ENCODE measurements at regions not wholly inside any gene's neighbourhood (a gene's known extent, or its start where the extent isn't known, plus 50 kb on each side); places are given as distances from the start of the nearest gene placed in this dataset.
A peak's percentile ranks its signal among the peaks of the same experiment; 100 is the strongest.

- no peak overlapping the region for H3K27ac Mint-ChIP-seq
- H3K27me3 Mint-ChIP-seq: no peaks in the 10 kb centered on the region
- no peaks in the 10 kb centered on the region for H3K36me3 Mint-ChIP-seq
- no peaks in the 10 kb centered on the region for H3K4me1 Mint-ChIP-seq
- no peak overlapping the region for H3K4me3 Mint-ChIP-seq
- peak; percentile 34 for ATAC-seq
- H3K9me3 Mint-ChIP-seq: no peaks in the 10 kb centered on the region
Observed at GRCh38 chr11:23679041-23679440, 817.8 kb upstream of the LUZP2 start.

- H3K9me3 Mint-ChIP-seq: no peaks in the 10 kb centered on the region
- H3K4me1 Mint-ChIP-seq: no peaks in the 10 kb centered on the region
- no peaks in the 10 kb centered on the region for H3K36me3 Mint-ChIP-seq
- no peaks in the 10 kb centered on the region for H3K27me3 Mint-ChIP-seq
- H3K4me3 Mint-ChIP-seq: no peak overlapping the region
- ATAC-seq: no peak
- H3K27ac Mint-ChIP-seq: no peak overlapping the region
Observed at GRCh38 chr11:23679981-23680380, 816.9 kb upstream of the LUZP2 start.

GRCh38 chr11:23680488-23681230, 816.2 kb upstream of the LUZP2 start:
- Mint-ChIP-seq H3K27ac (no peak overlapping the region), H3K36me3 (no peaks in the 10 kb centered on the region), H3K9me3 (no peaks in the 10 kb centered on the region), H3K4me1 (no peaks in the 10 kb centered on the region), H3K4me3 (no peak overlapping the region), H3K27me3 (no peaks in the 10 kb centered on the region)
- no peak for ATAC-seq

GRCh38 chr11:23684701-23685100, 812.2 kb upstream of the LUZP2 start:
- H3K27ac Mint-ChIP-seq: no peak overlapping the region
- no peaks in the 10 kb centered on the region for H3K9me3 Mint-ChIP-seq
- no peak overlapping the region for H3K4me3 Mint-ChIP-seq
- H3K4me1 Mint-ChIP-seq: no peaks in the 10 kb centered on the region
- H3K27me3 Mint-ChIP-seq: no peaks in the 10 kb centered on the region
- ATAC-seq: no peak
- no peaks in the 10 kb centered on the region for H3K36me3 Mint-ChIP-seq

- no peak for ATAC-seq
- H3K4me1 Mint-ChIP-seq: no peaks in the 10 kb centered on the region
- no peaks in the 10 kb centered on the region for H3K27me3 Mint-ChIP-seq
- H3K36me3 Mint-ChIP-seq: no peaks in the 10 kb centered on the region
- H3K9me3 Mint-ChIP-seq: no peaks in the 10 kb centered on the region
- no peak overlapping the region for H3K4me3 Mint-ChIP-seq
- H3K27ac Mint-ChIP-seq: no peak overlapping the region
Observed at GRCh38 chr11:23687991-23688390, 808.9 kb upstream of the LUZP2 start.

GRCh38 chr11:23688411-23688810, 808.4 kb upstream of the LUZP2 start:
- Mint-ChIP-seq H3K27me3 (no peaks in the 10 kb centered on the region), H3K27ac (no peak overlapping the region), H3K36me3 (no peaks in the 10 kb centered on the region), H3K9me3 (no peaks in the 10 kb centered on the region), H3K4me3 (no peak overlapping the region), H3K4me1 (no peaks in the 10 kb centered on the region)
- no peak for ATAC-seq

GRCh38 chr11:23688835-23689234, 808.0 kb upstream of the LUZP2 start:
- no peak overlapping the region for H3K27ac Mint-ChIP-seq
- no peaks in the 10 kb centered on the region for H3K4me1 Mint-ChIP-seq
- no peaks in the 10 kb centered on the region for H3K9me3 Mint-ChIP-seq
- ATAC-seq: no peak
- no peak overlapping the region for H3K4me3 Mint-ChIP-seq
- H3K36me3 Mint-ChIP-seq: no peaks in the 10 kb centered on the region
- no peaks in the 10 kb centered on the region for H3K27me3 Mint-ChIP-seq

- ATAC-seq: no peak
- H3K27ac Mint-ChIP-seq: no peak overlapping the region
Observed at GRCh38 chr11:23696688-23697415, 800.0 kb upstream of the LUZP2 start.

GRCh38 chr11:23704183-23704582, 792.7 kb upstream of the LUZP2 start:
- H3K4me3 Mint-ChIP-seq: no peak overlapping the region
- ATAC-seq: no peak
- H3K27me3 Mint-ChIP-seq: no peaks in the 10 kb centered on the region
- H3K36me3 Mint-ChIP-seq: no peaks in the 10 kb centered on the region
- no peaks in the 10 kb centered on the region for H3K9me3 Mint-ChIP-seq
- H3K27ac Mint-ChIP-seq: no peak overlapping the region
- H3K4me1 Mint-ChIP-seq: no peaks in the 10 kb centered on the region

More at GRCh38 chr11:23696688-23697415, 800.0 kb upstream of the LUZP2 start:
- no peak overlapping the region for H3K4me3 Mint-ChIP-seq
- H3K36me3 Mint-ChIP-seq: no peaks in the 10 kb centered on the region
- no peaks in the 10 kb centered on the region for H3K9me3 Mint-ChIP-seq
- H3K27me3 Mint-ChIP-seq: no peaks in the 10 kb centered on the region
- no peaks in the 10 kb centered on the region for H3K4me1 Mint-ChIP-seq

GRCh38 chr11:23711981-23712380, 784.9 kb upstream of the LUZP2 start:
- H3K4me1 Mint-ChIP-seq: no peaks in the 10 kb centered on the region
- H3K9me3 Mint-ChIP-seq: peaks cover 5% of the 10 kb centered on the region
- no peaks in the 10 kb centered on the region for H3K36me3 Mint-ChIP-seq
- no peak overlapping the region for H3K27ac Mint-ChIP-seq
- ATAC-seq: no peak
- H3K4me3 Mint-ChIP-seq: no peak overlapping the region
- no peaks in the 10 kb centered on the region for H3K27me3 Mint-ChIP-seq

- ATAC-seq: no peak
- Mint-ChIP-seq H3K4me3 (no peak overlapping the region), H3K27ac (no peak overlapping the region), H3K4me1 (no peaks in the 10 kb centered on the region), H3K9me3 (no peaks in the 10 kb centered on the region), H3K27me3 (no peaks in the 10 kb centered on the region), H3K36me3 (no peaks in the 10 kb centered on the region)
Observed at GRCh38 chr11:23719016-23719415, 777.8 kb upstream of the LUZP2 start.

- Mint-ChIP-seq H3K4me1 (no peaks in the 10 kb centered on the region), H3K27ac (no peak overlapping the region), H3K36me3 (no peaks in the 10 kb centered on the region), H3K4me3 (no peak overlapping the region), H3K9me3 (no peaks in the 10 kb centered on the region), H3K27me3 (no peaks in the 10 kb centered on the region)
- no peak for ATAC-seq
Observed at GRCh38 chr11:23723861-23724260, 773.0 kb upstream of the LUZP2 start.

GRCh38 chr11:23725752-23726151, 771.1 kb upstream of the LUZP2 start:
- Mint-ChIP-seq H3K4me1 (no peaks in the 10 kb centered on the region), H3K27ac (no peak overlapping the region), H3K27me3 (no peaks in the 10 kb centered on the region), H3K9me3 (no peaks in the 10 kb centered on the region), H3K36me3 (no peaks in the 10 kb centered on the region), H3K4me3 (no peak overlapping the region)
- no peak for ATAC-seq

GRCh38 chr11:23727387-23727786, 769.5 kb upstream of the LUZP2 start:
- no peaks in the 10 kb centered on the region for H3K36me3 Mint-ChIP-seq
- no peak overlapping the region for H3K4me3 Mint-ChIP-seq
- no peaks in the 10 kb centered on the region for H3K4me1 Mint-ChIP-seq
- no peak for ATAC-seq
- H3K27me3 Mint-ChIP-seq: no peaks in the 10 kb centered on the region
- H3K27ac Mint-ChIP-seq: no peak overlapping the region
- H3K9me3 Mint-ChIP-seq: no peaks in the 10 kb centered on the region

- Mint-ChIP-seq H3K9me3 (no peaks in the 10 kb centered on the region), H3K36me3 (no peaks in the 10 kb centered on the region), H3K4me3 (no peak overlapping the region), H3K4me1 (no peaks in the 10 kb centered on the region), H3K27ac (no peak overlapping the region), H3K27me3 (no peaks in the 10 kb centered on the region)
- ATAC-seq: no peak
Observed at GRCh38 chr11:23727794-23728193, 769.1 kb upstream of the LUZP2 start.

GRCh38 chr11:23729088-23729487, 767.8 kb upstream of the LUZP2 start:
- no peaks in the 10 kb centered on the region for H3K4me1 Mint-ChIP-seq
- no peak overlapping the region for H3K27ac Mint-ChIP-seq
- no peaks in the 10 kb centered on the region for H3K27me3 Mint-ChIP-seq
- no peak overlapping the region for H3K4me3 Mint-ChIP-seq
- no peaks in the 10 kb centered on the region for H3K36me3 Mint-ChIP-seq
- no peak for ATAC-seq
- no peaks in the 10 kb centered on the region for H3K9me3 Mint-ChIP-seq
